Thyroid gland (tissue), 4 donors: ENCODE measurements at regions not wholly inside any gene's neighbourhood (a gene's known extent, or its start where the extent isn't known, plus 50 kb on each side); places are given as distances from the start of the nearest gene placed in this dataset.

ENCODE experiments used
- POLR2A ChIP-seq, 2 donors: fragments of 450-650 bp; IDR thresholded peaks; one replicate each; pipeline ENCODE4 v1.6.1; 2017; ENCODE audit warnings: antibody characterized with exemption in 2 of 2, mild to moderate bottlenecking in 2 of 2, moderate library complexity in 1 of 2
- TF ChIP-seq, protein P1 (sequence below), 6 experiments: fragments of 200-600 bp in 3 of 6; fragments of 450-650 bp in 3 of 6; sonication (generic) in 3 of 6; IDR thresholded peaks; one replicate each; pipeline ENCODE4 v1.5.1; 2016 to 2019; ENCODE audit warnings: antibody characterized with exemption in 6 of 6, mild to moderate bottlenecking in 2 of 6, inconsistent platforms in 1 of 6, moderate library complexity in 1 of 6

DNA sequence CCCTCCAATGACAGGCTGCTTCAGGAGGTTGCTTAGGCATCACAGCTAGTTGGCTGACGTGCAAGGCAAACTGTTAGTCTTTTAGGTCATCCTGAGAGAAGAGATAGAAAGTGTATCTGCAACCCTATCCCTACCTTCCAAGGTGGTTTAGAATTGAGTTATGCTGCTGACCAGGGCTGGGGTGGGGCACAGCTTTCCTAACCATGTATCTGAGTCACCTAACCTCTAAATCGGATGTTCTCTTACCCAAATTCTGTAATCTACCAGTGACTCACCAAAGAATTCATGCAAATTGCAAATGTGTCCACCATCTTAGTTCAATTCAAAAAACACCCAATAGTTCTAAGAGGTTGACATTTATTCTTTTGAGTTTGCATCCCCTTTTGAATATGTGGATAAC, 107.2 kb upstream of the DYNLRB2 start:
- no peak for TF ChIP-seq POLR2A (IDR thresholded peaks at IDR 0.05)
- TF ChIP-seq, protein P1, sequence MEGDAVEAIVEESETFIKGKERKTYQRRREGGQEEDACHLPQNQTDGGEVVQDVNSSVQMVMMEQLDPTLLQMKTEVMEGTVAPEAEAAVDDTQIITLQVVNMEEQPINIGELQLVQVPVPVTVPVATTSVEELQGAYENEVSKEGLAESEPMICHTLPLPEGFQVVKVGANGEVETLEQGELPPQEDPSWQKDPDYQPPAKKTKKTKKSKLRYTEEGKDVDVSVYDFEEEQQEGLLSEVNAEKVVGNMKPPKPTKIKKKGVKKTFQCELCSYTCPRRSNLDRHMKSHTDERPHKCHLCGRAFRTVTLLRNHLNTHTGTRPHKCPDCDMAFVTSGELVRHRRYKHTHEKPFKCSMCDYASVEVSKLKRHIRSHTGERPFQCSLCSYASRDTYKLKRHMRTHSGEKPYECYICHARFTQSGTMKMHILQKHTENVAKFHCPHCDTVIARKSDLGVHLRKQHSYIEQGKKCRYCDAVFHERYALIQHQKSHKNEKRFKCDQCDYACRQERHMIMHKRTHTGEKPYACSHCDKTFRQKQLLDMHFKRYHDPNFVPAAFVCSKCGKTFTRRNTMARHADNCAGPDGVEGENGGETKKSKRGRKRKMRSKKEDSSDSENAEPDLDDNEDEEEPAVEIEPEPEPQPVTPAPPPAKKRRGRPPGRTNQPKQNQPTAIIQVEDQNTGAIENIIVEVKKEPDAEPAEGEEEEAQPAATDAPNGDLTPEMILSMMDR (IDR thresholded peaks at IDR 0.05), result no peak
